SU-DHL-6 (cell line): ENCODE measurements at regions not wholly inside any gene's neighbourhood (a gene's known extent, or its start where the extent isn't known, plus 50 kb on each side); places are given as distances from the start of the nearest gene placed in this dataset.

Source experiments
- CTCF ChIP-seq: fragments of 200-600 bp; sonication (generic); IDR thresholded peaks from one replicate; pipeline ENCODE4 v1.5.1; 2017; ENCODE audit warnings: antibody characterized with exemption, mild to moderate bottlenecking, low read length, moderate library complexity; ENCODE audit not compliant: insufficient read depth, poor library complexity, severe bottlenecking
- EZH2phosphoT487 ChIP-seq: fragments of 200-600 bp; sonication (generic), shearing (Covaris generic); conservative IDR thresholded peaks from 2 replicates; pipeline ENCODE4 v1.6.1; 2018; ENCODE audit warnings: mild to moderate bottlenecking, antibody characterized with exemption, low read length, moderate library complexity, mixed read lengths

DNA sequence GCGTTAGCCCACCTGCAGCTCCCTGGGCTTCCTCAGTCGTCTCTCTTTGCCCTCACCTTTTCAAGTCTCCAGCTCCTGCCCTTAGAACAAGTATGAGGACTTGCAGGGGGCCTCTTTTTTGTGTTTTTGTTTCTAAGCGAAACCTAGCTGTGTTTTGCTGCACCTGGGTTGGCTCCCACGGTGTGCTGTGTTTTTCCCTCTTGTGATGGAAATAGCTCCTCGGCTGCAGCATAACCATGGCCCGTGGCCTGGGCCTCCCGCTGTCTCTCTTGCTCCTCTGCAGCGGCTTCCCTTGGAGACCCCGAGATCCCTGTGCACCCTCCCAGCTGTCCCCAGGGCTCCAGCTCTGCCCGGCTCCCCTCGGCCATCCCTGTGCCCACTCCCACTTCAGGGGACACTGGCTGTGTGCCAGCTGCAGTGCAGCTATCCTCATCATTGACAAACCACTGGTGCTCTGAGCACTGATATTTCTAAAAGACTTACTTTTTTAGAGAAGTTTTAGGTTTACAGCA is 75.6 kb upstream of the TCERG1L start:
- no peak for TF ChIP-seq CTCF
- no peak for TF ChIP-seq EZH2phosphoT487
